ENCODE measurements at regions not wholly inside any gene's neighbourhood (a gene's known extent, or its start where the extent isn't known, plus 50 kb on each side); places are given as distances from the start of the nearest gene placed in this dataset.

DNA sequence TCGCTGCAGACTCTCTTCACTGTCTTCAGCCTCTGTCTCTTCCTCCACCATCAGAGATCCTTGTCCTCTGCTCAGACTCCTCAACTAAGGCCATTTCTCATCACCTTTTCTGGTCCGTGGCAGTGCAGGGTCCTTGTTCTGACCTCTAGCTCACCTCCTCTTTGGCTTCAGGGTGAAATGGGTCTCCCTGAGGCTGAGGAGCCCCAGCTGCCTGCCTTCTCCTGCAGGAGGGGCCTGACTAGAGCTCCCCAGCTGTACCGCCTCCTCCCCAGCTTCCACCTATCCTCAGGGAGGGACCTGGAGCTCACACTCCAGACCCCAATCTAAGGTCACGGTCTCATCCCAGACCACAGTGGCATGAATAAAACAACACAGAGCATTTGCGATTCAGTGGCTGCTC is 203.0 kb downstream of the TRIM29 start:
- DNase-seq: no peak

GRCh38 chr11:119934267-119934666 is 203.6 kb downstream of the TRIM29 start:
- DNase-seq: no peak

- no peak for DNase-seq
These were observed 204.3 kb downstream of the TRIM29 start for GRCh38 chr11:119933584-119933983.

GRCh38 chr11:119932828-119933562 is 204.0 kb upstream of the NECTIN1 start:
- DNase-seq: no peak

DNA sequence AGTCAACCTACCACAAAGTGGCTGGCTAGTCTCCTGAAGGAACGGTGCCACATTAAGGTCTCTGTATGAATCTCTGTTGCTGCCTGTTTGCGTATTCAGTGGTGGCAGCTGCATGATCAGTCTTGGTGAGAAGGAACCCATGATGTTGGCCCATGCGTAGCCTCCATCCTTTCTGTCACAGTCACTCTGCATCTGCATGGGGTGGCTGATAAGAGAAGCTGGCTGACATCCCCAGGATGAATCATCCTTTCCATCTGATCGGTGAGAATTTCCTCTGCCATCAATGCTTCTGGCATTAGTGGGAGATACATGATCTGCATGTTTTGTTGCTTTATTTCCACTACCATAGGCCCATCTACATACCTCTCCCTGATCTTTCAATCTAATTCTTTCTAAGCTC is 199.0 kb upstream of the NECTIN1 start:
- DNase-seq: peak; percentile 18

DNA sequence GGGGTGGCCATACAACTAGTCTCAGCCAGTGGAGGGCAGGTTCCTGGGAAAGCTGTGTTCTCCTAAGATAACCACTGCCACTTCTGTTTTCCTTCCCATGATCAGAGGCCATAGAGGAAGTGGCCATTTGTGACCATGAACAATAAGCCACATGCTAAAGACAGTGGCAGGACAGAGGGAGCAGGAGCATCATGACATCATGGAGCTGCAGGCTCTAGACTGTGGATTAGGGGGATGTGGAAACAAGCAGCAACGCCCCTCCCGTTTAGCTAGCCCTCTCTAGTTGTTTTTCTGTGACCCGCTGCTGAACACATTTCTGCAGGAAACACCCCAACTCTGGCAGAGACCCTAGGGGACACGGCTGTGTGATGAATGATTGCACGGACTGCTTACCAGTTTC is 195.0 kb upstream of the NECTIN1 start:
- DNase-seq: no peak

- no peak for DNase-seq
These were observed 192.6 kb upstream of the NECTIN1 start for GRCh38 chr11:119921571-119921970.

- no peak for DNase-seq
These were observed 191.8 kb upstream of the NECTIN1 start for GRCh38 chr11:119920666-119921387.

- no peak for DNase-seq
These were observed 190.7 kb upstream of the NECTIN1 start for GRCh38 chr11:119919656-119920055.

DNA sequence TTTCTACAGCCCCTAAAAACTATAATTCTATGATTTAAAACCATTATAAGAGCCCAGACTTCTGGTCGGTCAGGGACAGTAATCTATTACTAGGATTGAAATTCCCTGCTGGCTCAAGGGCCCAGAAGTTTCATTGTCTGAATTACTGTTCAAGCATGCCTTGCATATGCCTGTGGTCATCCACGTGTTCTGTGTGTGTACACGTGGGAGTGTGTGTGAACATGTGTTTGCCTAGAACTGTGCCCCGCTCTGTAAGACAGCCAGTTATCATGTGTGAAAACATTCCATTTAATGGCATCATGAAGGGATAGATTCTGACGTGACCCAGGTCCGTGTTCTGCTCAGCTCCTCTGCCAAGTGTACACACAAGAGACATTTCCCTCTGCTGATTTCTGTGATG is 189.3 kb upstream of the NECTIN1 start:
- DNase-seq: no peak

GRCh38 chr11:119916568-119916967 is 187.6 kb upstream of the NECTIN1 start:
- DNase-seq: no peak

DNA sequence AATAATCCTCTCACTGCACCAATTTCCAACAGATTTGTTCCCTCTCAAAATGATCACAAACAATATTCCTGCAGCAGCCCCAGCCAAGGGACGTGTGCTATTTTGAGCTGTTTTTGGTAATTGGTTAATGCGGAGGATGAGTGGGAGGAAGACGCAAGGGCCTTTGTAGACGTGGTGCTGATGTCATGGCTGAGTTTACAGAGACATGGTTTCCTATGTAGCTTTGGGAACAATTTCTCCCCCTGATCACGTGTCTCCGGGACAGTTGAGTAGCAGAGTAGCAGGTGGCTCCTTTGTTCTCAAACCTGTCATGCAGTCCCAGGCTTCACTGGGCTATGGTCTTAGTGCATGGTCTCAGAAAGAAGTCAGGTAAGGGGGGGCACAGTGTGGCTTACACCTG is 183.2 kb upstream of the NECTIN1 start:
- no peak for DNase-seq

DNA sequence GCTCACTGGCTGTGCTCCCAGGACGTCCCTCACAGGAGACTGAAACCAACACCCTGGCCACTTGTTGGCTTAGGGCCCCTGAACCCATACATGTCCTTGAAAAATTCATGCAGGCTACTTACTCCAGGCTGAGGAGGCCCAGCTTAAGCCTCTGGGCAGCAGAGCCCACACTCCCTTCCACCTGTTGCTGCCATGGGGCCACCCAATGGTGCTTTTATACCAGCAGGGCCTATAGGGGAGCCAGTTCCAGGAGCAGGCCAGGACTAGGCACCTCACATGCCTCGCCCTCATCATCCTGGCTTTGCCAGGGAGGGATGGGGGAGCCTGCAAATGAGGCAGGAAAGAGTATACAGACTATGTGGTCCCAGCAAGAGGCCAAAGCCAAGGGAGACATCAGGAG is 181.7 kb upstream of the NECTIN1 start:
- no peak for DNase-seq

- DNase-seq: no peak
These were observed 181.1 kb upstream of the NECTIN1 start for GRCh38 chr11:119910051-119910450.

- DNase-seq: no peak
These were observed 180.5 kb upstream of the NECTIN1 start for GRCh38 chr11:119909495-119909894.

- no peak for DNase-seq
These were observed 180.1 kb upstream of the NECTIN1 start for GRCh38 chr11:119909077-119909476.

- DNase-seq: no peak
These were observed 179.5 kb upstream of the NECTIN1 start for GRCh38 chr11:119908573-119908904.

- DNase-seq: peak; percentile 24
These were observed 179.0 kb upstream of the NECTIN1 start for GRCh38 chr11:119907878-119908572.

DNA sequence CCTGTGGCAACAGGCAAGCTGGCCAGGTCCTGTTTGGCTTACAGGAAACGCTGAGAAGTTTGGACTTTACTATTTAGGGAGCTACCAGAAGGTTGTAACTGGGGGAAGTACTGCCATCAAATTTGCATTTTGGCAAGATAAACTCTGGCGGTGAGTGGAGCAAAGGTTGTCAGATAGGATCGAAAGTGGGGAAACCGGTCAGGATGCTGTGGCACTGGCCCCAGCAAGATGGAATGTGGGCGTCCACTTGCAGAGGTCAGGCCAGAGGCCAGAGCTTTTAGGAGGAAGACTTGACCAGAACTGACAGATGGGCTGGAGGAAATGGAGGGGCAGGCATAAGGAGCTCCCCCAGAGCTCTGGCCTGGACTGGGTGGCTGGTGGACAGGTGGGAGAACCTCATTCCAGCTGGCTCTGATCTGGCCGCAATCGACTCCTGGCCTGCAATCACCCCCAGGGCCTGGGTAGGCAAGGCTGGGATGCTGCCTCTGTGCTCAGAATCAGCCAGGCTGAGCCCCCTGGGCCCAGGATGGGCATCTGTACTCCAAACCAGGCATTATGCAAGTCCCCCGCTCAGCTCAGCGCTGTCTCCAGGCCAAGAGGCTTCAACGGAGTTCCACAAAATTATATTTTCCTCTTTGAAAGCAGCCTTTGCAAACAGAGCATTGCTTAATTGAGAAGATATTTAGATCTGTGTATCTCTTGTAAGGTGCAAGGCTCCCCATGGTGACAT is 178.3 kb upstream of the NECTIN1 start:
- no peak for DNase-seq

GRCh38 chr11:119906376-119906775 is 177.4 kb upstream of the NECTIN1 start:
- DNase-seq: no peak

DNA sequence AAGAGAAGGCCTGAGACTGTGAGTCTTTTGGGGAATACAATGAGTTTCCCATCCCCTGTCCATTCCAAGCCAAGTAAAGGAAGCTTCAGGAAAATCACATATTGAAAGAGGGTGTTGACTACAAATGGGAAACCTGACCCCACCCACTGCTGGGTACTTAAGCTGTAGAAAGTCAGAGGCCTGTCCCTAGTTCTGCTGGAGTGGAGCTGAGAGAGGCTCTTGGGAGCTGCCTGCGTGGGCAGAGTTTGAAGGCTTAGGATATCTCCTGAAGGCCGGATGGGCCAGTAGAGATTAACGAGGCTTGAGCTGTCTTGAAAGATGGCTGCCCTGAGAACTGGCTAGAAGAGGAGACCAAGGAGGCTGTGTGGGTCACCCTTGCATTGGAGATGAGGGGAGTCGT is 176.2 kb upstream of the NECTIN1 start:
- DNase-seq: no peak

GRCh38 chr11:119904531-119905035 is 175.6 kb upstream of the NECTIN1 start:
- DNase-seq: no peak

- DNase-seq: no peak
These were observed 174.8 kb upstream of the NECTIN1 start for GRCh38 chr11:119903821-119904220.
